ENCODE measurements at regions not wholly inside any gene's neighbourhood (a gene's known extent, or its start where the extent isn't known, plus 50 kb on each side); places are given as distances from the start of the nearest gene placed in this dataset.

- intact Hi-C loops (cut with DNase I), result no loop called here
- DNase-seq (ENCODE audit: missing footprints), result no peak
- ATAC-seq, result no peak
These were observed 488.0 kb upstream of the CDH18 start for GRCh38 chr5:20476016-20476415.

- ATAC-seq (no peak), DNase-seq (ENCODE audit: missing footprints) (no peak)
- intact Hi-C loops (cut with DNase I), result no loop called here
These were observed 483.0 kb upstream of the CDH18 start for GRCh38 chr5:20470997-20471396.

DNA sequence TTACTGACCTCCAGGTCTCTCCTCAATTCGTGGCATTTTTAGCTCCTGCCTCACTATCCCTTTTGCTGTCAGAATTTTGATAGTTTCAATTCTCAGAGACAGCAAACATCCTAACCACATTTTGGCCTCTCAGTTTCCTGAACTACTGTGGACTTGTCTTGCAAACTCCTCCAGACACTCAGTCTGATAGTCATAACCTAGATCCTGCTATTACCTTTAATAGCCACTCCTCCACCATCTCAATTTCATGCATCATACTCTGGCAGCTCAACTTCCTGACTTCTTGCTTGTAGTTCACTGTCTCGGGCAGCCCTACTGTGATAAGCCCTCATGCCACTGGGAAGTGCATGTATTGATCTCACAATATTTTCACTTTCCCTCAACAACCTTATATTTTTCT, 481.8 kb upstream of the CDH18 start:
- DNase-seq (ENCODE audit: missing footprints) (no peak), ATAC-seq (no peak)
- intact Hi-C loops (cut with DNase I), result no loop called here

GRCh38 chr5:20469390-20469789, 481.4 kb upstream of the CDH18 start:
- ATAC-seq, result no peak
- intact Hi-C loops (cut with DNase I), result no loop called here
- DNase-seq (ENCODE audit: missing footprints), result no peak

GRCh38 chr5:20466512-20466911, 478.5 kb upstream of the CDH18 start:
- intact Hi-C loops (cut with DNase I), result no loop called here
- ATAC-seq (no peak), DNase-seq (ENCODE audit: missing footprints) (no peak)

DNA sequence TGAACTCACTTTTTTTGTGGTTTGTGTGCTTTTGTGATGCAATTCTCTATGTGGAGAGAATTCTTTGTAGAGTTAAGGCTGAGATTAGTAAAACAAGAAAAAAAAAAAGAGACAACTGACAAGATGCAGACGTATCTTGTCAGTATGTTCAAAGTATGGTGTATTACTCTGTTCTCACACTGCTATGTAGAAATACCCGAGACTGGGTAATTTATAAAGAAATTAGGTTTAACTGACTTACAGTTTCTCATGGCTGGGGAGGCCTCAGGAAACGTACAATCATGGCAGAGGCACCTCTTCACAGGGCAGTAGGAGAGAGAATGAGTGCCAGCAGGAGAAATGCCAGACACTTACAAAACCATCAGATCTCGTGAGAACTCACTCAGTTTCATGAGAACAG, 475.2 kb upstream of the CDH18 start:
- intact Hi-C loops (cut with DNase I), result no loop called here
- no peak for DNase-seq (ENCODE audit: missing footprints)
- ATAC-seq, result no peak

DNA sequence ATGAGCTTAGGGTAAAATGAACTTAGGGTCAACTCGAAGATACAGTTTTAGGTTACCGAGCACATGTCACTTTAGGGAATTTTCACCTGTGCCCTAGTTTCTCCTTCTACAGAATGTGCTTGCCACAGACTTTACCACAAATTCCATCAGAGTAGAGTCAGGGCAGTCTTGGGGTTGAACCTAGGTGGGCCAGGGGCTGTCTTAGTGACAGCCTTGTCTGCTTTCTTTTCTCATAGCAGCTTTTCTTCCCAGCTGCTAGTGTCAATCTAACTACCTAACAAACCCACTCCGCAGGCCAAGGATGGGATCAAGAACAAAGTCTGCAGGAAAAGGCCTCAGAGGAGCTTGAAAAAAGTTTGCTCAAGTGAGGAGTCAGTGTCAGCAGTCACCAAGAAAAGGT, 458.1 kb upstream of the CDH18 start:
- intact Hi-C loops (cut with DNase I), result no loop called here
- DNase-seq (ENCODE audit: missing footprints) (no peak), ATAC-seq (no peak)

DNA sequence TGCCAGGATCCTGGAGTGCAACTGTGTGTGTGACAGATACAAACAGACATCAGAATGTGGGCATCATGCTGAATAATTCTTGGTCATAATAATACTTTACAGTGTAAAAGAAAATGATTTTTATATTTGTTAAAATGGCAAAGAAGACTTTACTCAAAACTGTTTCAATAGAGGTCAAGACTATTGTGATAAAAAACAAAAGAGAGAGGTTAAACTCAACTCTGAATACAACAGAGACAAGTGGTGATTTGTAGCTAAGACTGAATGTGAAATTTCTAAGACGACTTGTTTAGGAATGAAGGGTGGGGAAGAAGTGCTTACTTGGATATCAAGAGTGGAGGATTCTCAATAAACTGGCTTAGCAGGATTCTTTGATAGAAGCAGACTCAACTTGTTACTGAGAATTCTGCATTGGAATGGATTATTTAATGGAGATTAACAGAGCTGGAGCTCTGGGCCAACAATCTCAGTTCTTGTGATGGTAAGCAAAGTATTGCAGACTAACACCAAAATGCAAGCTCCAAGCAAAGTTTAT, 457.4 kb upstream of the CDH18 start:
- ATAC-seq (no peak), DNase-seq (ENCODE audit: missing footprints) (no peak)
- intact Hi-C loops (cut with DNase I), result no loop called here

- intact Hi-C loops (cut with DNase I), result no loop called here
- ATAC-seq, result no peak
- DNase-seq (ENCODE audit: missing footprints), result no peak
These were observed 446.8 kb upstream of the CDH18 start for GRCh38 chr5:20434786-20435185.

DNA sequence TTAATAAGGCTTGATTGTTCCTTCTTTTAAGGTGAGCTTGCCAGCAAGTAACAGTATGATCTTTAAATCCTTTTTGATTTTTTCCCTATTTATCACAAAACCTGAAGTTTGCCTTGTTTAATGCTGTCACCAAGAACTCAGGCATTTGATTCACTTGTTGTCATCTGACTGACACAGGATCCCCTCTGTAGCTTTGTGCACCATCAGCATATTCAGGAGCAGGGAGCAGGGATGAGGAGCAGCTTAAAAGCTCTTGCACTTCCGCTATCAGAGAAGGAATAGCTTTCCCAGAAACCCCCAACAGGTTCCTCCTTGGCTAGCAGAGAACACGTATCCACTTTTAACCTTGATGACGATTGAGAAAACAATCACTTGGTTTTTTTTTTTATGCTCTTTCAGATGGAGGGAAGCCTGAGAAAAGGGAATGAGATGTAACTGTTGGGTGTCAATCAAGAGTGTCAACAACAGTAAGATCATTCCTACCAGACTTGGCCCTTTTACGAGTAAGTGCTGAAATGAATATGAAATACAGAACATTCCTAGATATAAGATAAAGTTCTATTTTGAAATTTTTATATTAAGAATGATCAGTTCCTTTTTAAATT, 433.1 kb upstream of the CDH18 start:
- intact Hi-C loops (cut with DNase I), result no loop called here
- ATAC-seq (no peak), DNase-seq (ENCODE audit: missing footprints) (no peak)

Measured in Right ventricle myocardium inferior (tissue), 1 donor.